Lung (tissue), 11 donors: ENCODE measurements at regions not wholly inside any gene's neighbourhood (a gene's known extent, or its start where the extent isn't known, plus 50 kb on each side); places are given as distances from the start of the nearest gene placed in this dataset.
A peak's percentile ranks its signal among the peaks of the same experiment; 100 is the strongest.
"Not testable (repeated sequence)": the region's sequence is repeated elsewhere in the genome, so short reads cannot be mapped to it uniquely, and the experiment has no call there.

ENCODE experiments used
- ATAC-seq: fragments of 200-7000 bp; cut with Tn5 transposase; one replicate; pipeline ENCODE4 v1.9.1; 2020; ENCODE audit warnings: moderate number of reproducible peaks; ENCODE audit not compliant: insufficient read depth, low FRiP score
- DNase-seq, 3 donors: peaks; one replicate each; pipeline ENCODE4 v3.0.0-alpha.2; 2013 to 2017
- H3K27ac ChIP-seq, 2 donors: one replicate each; pipeline ENCODE4 v1.5.1; 2013; ENCODE audit warnings: mild to moderate bottlenecking in 2 of 2, moderate library complexity in 2 of 2, control low read depth in 1 of 2, inconsistent platforms in 1 of 2, low read depth in 1 of 2, low read length in 1 of 2
- H3K27me3 ChIP-seq, 3 donors: one replicate each; pipeline ENCODE4 v1.5.1; 2013; ENCODE audit warnings: low read length in 2 of 3; ENCODE audit not compliant: control insufficient read depth in 3 of 3, insufficient read depth in 3 of 3
- H3K36me3 ChIP-seq, 4 donors: one replicate each; pipeline ENCODE4 v1.5.1; 2013; ENCODE audit warnings: low read length in 4 of 4, mild to moderate bottlenecking in 1 of 4, moderate library complexity in 1 of 4; ENCODE audit not compliant: control insufficient read depth in 4 of 4, insufficient read depth in 4 of 4
- H3K4me1 ChIP-seq, 5 donors: one replicate each; pipeline ENCODE4 v1.5.1; 2013; ENCODE audit warnings: low read length in 5 of 5, mild to moderate bottlenecking in 2 of 5, moderate library complexity in 1 of 5; ENCODE audit not compliant: control insufficient read depth in 5 of 5, insufficient read depth in 5 of 5
- H3K4me3 ChIP-seq: one replicate; pipeline ENCODE4 v1.5.1; 2013; ENCODE audit warnings: mild to moderate bottlenecking, control low read depth, moderate library complexity
- H3K9ac ChIP-seq, 2 donors: one replicate each; pipeline ENCODE4 v1.5.1; 2013; ENCODE audit warnings: low read length in 2 of 2, control low read depth in 1 of 2; ENCODE audit not compliant: insufficient read depth in 1 of 2
- H3K9me3 ChIP-seq, 4 donors: one replicate each; pipeline ENCODE4 v1.5.1; 2013; ENCODE audit warnings: low read length in 3 of 4, mild to moderate bottlenecking in 1 of 4, moderate library complexity in 1 of 4; ENCODE audit not compliant: control insufficient read depth in 4 of 4, insufficient read depth in 3 of 4
- WGBS, 2 donors: extraction: QIAGEN DNeasy Blood & Tissue Kit; methylation state at CpG; one replicate each; pipeline ENCODE4 v1.1.7; 2013; 5-methylcytosine and 5-hydroxymethylcytosine counted together
- TF ChIP-seq, protein P1 (sequence below): IDR thresholded peaks from 2 replicates; pipeline ENCODE4 v1.5.1; 2012; ENCODE audit warnings: mild to moderate bottlenecking; ENCODE audit errors: control extremely low read depth, extremely low read depth
- donor health status: control.
- donor health status: control.
- donor health status: Bipolar disorder and iron deficiency.
- donor health status: healthy.
- donor health status: DM: yes; HTN: yes; CAD: no.

DNA sequence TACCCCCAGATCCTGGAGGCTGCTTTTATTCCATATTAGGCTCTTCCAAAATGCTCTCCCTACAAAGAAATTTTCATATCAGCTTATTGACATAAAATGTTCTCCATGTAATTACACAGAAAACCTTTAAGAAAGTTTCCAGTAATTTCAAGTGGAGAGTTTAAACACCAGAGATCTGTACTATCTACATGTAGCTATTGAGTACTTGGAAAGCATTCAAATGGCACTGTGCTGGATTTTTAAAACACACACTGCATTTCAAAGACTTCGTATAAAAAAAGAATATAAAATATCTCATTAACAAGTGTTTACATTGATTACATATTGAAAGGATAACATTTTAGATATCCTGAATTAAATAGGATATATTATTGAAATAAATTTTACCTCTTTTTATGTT, 182.4 kb upstream of the ZNF521 start:
- no peak overlapping the region for H3K27ac ChIP-seq
- H3K4me1 ChIP-seq: no peaks in the 10 kb centered on the region
- TF ChIP-seq, protein P1, sequence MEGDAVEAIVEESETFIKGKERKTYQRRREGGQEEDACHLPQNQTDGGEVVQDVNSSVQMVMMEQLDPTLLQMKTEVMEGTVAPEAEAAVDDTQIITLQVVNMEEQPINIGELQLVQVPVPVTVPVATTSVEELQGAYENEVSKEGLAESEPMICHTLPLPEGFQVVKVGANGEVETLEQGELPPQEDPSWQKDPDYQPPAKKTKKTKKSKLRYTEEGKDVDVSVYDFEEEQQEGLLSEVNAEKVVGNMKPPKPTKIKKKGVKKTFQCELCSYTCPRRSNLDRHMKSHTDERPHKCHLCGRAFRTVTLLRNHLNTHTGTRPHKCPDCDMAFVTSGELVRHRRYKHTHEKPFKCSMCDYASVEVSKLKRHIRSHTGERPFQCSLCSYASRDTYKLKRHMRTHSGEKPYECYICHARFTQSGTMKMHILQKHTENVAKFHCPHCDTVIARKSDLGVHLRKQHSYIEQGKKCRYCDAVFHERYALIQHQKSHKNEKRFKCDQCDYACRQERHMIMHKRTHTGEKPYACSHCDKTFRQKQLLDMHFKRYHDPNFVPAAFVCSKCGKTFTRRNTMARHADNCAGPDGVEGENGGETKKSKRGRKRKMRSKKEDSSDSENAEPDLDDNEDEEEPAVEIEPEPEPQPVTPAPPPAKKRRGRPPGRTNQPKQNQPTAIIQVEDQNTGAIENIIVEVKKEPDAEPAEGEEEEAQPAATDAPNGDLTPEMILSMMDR: no peak
- no peak overlapping the region for H3K4me3 ChIP-seq
- peaks cover 0 to 8% (median 0%) of the 10 kb centered on the region in 3 donors for H3K27me3 ChIP-seq
- DNase-seq: peak in 2 of 3 donors; percentile 7 to 65
- no peaks in the 10 kb centered on the region for H3K36me3 ChIP-seq
- ATAC-seq: no peak
- 53 to 67% methylated on average over 1 of the region's 1 CpG for WGBS, 2 donors
- H3K9ac ChIP-seq: no peak overlapping the region
- H3K9me3 ChIP-seq: peaks cover 0 to 2% (median 0%) of the 10 kb centered on the region in 4 donors

DNA sequence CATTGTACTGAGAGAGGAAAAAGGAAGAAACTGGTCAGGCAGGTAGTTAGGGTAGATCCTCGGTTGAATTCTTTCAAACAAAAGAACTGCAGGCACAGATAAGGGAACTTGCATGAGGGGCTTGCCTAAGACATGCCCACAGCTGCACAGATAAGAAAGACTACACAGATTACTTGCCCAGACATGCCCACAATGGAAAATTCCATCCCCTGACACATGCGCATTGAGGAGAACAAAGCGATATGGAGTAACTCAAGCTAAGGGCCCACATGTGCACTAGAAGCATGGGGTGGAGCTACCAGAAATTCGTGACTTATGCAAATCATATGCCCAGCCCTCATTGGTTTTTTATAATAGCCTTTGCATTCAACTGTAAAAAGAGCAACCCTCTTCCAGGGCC, 181.3 kb upstream of the ZNF521 start:
- DNase-seq: no peak
- TF ChIP-seq, protein P1: no peak
- H3K4me3 ChIP-seq: no peak overlapping the region
- no peaks in the 10 kb centered on the region for H3K36me3 ChIP-seq
- no peak for ATAC-seq
- peaks cover 0 to 2% (median 0%) of the 10 kb centered on the region in 3 donors for H3K27me3 ChIP-seq
- no peak overlapping the region for H3K27ac ChIP-seq
- H3K9ac ChIP-seq: no peak overlapping the region
- no peaks in the 10 kb centered on the region for H3K4me1 ChIP-seq
- peaks cover 0 to 2% (median 0%) of the 10 kb centered on the region in 4 donors for H3K9me3 ChIP-seq
- 86 to 88% methylated on average over 4 of the region's 4 CpGs for WGBS, 2 donors

DNA sequence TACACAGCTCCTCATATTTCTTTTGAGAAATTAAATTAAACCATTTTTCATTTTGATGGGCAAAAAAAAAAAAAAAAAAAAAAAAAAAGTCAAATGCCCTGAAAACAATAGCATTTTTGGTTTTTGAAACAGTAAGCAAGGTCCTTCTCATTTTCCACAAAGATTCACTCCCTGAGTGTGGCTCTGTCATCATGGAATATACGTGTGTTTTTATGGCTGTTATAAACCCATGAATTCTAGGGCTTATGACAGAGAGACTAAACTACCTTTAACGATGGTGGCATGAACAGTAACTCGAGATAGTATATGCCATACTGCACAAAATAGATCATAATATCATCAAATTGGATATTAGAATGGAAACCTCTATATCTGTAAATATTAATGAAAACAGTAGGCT, 179.2 kb upstream of the ZNF521 start:
- no peaks in the 10 kb centered on the region for H3K4me1 ChIP-seq
- ATAC-seq: no peak
- peaks cover 0 to 2% (median 0%) of the 10 kb centered on the region in 4 donors for H3K9me3 ChIP-seq
- no peaks in the 10 kb centered on the region for H3K36me3 ChIP-seq
- no peak overlapping the region for H3K9ac ChIP-seq
- no peak overlapping the region for H3K4me3 ChIP-seq
- no peak overlapping the region for H3K27ac ChIP-seq
- 82 to 93% methylated on average over 3 of the region's 3 CpGs for WGBS, 2 donors
- DNase-seq: no peak
- TF ChIP-seq, protein P1: no peak
- no peaks in the 10 kb centered on the region for H3K27me3 ChIP-seq

DNA sequence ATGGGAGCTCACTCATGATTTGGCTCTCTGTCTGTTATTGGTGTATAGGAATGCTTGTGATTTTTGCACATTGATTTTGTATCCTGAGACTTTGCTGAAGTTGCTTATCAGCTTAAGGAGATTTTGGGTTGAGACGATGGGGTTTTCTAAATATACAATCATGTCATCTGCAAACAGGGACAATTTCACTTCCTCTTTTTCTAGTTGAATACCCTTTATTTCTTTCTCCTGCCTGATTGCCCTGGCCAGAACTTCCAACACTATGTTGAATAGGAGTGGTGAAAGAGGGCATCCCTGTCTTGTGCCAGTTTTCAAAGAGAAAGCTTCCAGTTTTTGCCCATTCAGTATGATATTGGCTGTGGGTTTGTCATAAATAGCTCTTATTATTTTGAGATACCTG, 173.8 kb upstream of the ZNF521 start:
- WGBS, 2 donors: 45 to 71% methylated on average over 1 of the region's 1 CpG
- H3K9me3 ChIP-seq, H3K4me1 ChIP-seq, DNase-seq, H3K27ac ChIP-seq, ATAC-seq, H3K27me3 ChIP-seq, H3K36me3 ChIP-seq, H3K4me3 ChIP-seq, H3K9ac ChIP-seq: not testable (repeated sequence)
